K562 (cell line): ENCODE measurements at regions not wholly inside any gene's neighbourhood (a gene's known extent, or its start where the extent isn't known, plus 50 kb on each side); places are given as distances from the start of the nearest gene placed in this dataset.

Experiments
- CEBPG ChIP-seq, 3 experiments: fragments of 200-800 bp in 1 of 3; sonication (Bioruptor generic) in 1 of 3; sonication (generic) in 1 of 3; formaldehyde crosslinking in 1 of 3; IDR thresholded peaks in 2 of 3; conservative IDR thresholded peaks in 1 of 3; 2 replicates each; pipeline versions ENCODE4 v1.6.1 to v1.8.0; 2016 to 2022; ENCODE audit warnings: missing compliant biosample characterization in 2 of 3, missing genetic modification characterization in 2 of 3, mild to moderate bottlenecking in 1 of 3, missing genetic modification reagents in 1 of 3
- MCM2 ChIP-seq: fragments of 450-650 bp; IDR thresholded peaks from 2 replicates; pipeline ENCODE4 v1.6.1; 2017; ENCODE audit warnings: low read depth, mild to moderate bottlenecking
- NEUROD1 ChIP-seq: fragments of 150-350 bp; IDR thresholded peaks from 2 replicates; pipeline ENCODE4 v1.6.1; 2014; ENCODE audit warnings: borderline replicate concordance, low read length, low read depth; ENCODE audit not compliant: partially characterized antibody
- ZNF124 ChIP-seq: sonication (generic); formaldehyde crosslinking; IDR thresholded peaks from 2 replicates; pipeline ENCODE4 v1.8.1; 2022; ENCODE audit warnings: missing genetic modification reagents
- ZNF24 ChIP-seq: fragments of 450-650 bp; IDR thresholded peaks from 2 replicates; pipeline ENCODE4 v1.6.1; 2016
- ZNF431 ChIP-seq: sonication (generic); formaldehyde crosslinking; IDR thresholded peaks from 2 replicates; pipeline ENCODE4 v1.8.0; 2022; ENCODE audit warnings: mild to moderate bottlenecking, missing genetic modification reagents
- TF ChIP-seq, protein P1 (sequence below): fragments of 450-650 bp; IDR thresholded peaks from 2 replicates; pipeline ENCODE4 v1.6.1; 2016; ENCODE audit warnings: mild to moderate bottlenecking
- TF ChIP-seq, protein P2 (sequence below): sonication (generic); formaldehyde crosslinking; IDR thresholded peaks from 2 replicates; pipeline ENCODE4 v1.8.0; 2022; ENCODE audit warnings: missing genetic modification reagents, mild to moderate bottlenecking, borderline replicate concordance
- TF ChIP-seq, protein P3 (sequence below): fragments of 450-650 bp; IDR thresholded peaks from 2 replicates; pipeline ENCODE4 v1.6.1; 2018; ENCODE audit not compliant: partially characterized antibody

DNA sequence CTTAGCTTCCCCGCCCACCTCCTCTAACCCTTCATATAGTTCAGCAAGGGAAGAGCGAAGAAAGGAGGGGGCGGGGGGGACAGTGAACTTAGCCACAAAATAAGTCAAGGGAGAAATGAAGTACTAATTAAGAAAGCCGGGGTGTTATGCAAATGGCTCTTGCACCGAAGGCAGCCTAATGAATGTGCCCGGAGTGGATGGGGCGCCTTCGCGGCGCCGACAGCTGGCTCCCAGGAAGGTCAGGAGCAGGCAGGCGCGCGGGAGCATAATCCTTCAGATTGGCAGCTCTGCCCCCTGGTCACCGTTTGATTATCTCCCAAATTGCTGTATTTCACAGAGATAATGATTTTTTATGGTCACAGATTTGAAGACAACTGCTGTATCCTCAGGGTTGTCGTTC lies 395.1 kb downstream of the TFAP2B start (continued):
- TF ChIP-seq CEBPG (CRISPR knock-in tag; IDR thresholded peaks at IDR 0.05) (no peak), CEBPG (tag; conservative IDR thresholded peaks at IDR 0.05 in 1 of 2, IDR thresholded peaks at IDR 0.05 in 1 of 2) (no peak), ZNF24 (no peak), ZNF124 (CRISPR knock-in tag) (no peak), MCM2 (no peak), ZNF431 (CRISPR knock-in tag) (no peak), NEUROD1 (no peak)
- TF ChIP-seq, protein P1, sequence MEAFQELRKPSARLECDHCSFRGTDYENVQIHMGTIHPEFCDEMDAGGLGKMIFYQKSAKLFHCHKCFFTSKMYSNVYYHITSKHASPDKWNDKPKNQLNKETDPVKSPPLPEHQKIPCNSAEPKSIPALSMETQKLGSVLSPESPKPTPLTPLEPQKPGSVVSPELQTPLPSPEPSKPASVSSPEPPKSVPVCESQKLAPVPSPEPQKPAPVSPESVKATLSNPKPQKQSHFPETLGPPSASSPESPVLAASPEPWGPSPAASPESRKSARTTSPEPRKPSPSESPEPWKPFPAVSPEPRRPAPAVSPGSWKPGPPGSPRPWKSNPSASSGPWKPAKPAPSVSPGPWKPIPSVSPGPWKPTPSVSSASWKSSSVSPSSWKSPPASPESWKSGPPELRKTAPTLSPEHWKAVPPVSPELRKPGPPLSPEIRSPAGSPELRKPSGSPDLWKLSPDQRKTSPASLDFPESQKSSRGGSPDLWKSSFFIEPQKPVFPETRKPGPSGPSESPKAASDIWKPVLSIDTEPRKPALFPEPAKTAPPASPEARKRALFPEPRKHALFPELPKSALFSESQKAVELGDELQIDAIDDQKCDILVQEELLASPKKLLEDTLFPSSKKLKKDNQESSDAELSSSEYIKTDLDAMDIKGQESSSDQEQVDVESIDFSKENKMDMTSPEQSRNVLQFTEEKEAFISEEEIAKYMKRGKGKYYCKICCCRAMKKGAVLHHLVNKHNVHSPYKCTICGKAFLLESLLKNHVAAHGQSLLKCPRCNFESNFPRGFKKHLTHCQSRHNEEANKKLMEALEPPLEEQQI, result no peak
- TF ChIP-seq, protein P2, sequence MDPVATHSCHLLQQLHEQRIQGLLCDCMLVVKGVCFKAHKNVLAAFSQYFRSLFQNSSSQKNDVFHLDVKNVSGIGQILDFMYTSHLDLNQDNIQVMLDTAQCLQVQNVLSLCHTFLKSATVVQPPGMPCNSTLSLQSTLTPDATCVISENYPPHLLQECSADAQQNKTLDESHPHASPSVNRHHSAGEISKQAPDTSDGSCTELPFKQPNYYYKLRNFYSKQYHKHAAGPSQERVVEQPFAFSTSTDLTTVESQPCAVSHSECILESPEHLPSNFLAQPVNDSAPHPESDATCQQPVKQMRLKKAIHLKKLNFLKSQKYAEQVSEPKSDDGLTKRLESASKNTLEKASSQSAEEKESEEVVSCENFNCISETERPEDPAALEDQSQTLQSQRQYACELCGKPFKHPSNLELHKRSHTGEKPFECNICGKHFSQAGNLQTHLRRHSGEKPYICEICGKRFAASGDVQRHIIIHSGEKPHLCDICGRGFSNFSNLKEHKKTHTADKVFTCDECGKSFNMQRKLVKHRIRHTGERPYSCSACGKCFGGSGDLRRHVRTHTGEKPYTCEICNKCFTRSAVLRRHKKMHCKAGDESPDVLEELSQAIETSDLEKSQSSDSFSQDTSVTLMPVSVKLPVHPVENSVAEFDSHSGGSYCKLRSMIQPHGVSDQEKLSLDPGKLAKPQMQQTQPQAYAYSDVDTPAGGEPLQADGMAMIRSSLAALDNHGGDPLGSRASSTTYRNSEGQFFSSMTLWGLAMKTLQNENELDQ (CRISPR knock-in tag), result no peak
- TF ChIP-seq, protein P3, sequence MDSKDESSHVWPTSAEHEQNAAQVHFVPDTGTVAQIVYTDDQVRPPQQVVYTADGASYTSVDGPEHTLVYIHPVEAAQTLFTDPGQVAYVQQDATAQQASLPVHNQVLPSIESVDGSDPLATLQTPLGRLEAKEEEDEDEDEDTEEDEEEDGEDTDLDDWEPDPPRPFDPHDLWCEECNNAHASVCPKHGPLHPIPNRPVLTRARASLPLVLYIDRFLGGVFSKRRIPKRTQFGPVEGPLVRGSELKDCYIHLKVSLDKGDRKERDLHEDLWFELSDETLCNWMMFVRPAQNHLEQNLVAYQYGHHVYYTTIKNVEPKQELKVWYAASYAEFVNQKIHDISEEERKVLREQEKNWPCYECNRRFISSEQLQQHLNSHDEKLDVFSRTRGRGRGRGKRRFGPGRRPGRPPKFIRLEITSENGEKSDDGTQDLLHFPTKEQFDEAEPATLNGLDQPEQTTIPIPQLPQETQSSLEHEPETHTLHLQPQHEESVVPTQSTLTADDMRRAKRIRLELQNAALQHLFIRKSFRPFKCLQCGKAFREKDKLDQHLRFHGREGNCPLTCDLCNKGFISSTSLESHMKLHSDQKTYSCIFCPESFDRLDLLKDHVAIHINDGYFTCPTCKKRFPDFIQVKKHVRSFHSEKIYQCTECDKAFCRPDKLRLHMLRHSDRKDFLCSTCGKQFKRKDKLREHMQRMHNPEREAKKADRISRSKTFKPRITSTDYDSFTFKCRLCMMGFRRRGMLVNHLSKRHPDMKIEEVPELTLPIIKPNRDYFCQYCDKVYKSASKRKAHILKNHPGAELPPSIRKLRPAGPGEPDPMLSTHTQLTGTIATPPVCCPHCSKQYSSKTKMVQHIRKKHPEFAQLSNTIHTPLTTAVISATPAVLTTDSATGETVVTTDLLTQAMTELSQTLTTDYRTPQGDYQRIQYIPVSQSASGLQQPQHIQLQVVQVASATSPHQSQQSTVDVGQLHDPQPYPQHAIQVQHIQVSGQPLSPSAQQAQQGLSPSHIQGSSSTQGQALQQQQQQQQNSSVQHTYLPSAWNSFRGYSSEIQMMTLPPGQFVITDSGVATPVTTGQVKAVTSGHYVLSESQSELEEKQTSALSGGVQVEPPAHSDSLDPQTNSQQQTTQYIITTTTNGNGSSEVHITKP, result no peak
